GM13977 (cell line): ENCODE measurements at regions not wholly inside any gene's neighbourhood (a gene's known extent, or its start where the extent isn't known, plus 50 kb on each side); places are given as distances from the start of the nearest gene placed in this dataset.

Experiments used
- DNase-seq: peaks from one replicate; pipeline ENCODE4 v3.0.0; 2012; ENCODE audit warnings: low spot score
- CTCF ChIP-seq: IDR thresholded peaks from 2 replicates; pipeline ENCODE4 v1.5.1; 2012; ENCODE audit warnings: mild to moderate bottlenecking, control low read depth; ENCODE audit not compliant: insufficient read depth; ENCODE audit errors: extremely low read depth, missing control alignments
- in situ Hi-C: fragments of 300-500 bp; cut with MboI; formaldehyde crosslinking; loops from one replicate; pipeline ENCODE4 v1.12.0; 2022; ENCODE audit warnings: low sequenced_read_pairs, low pct_unique_long_range_greater_than_20kb, mixed read lengths, inconsistent platforms; ENCODE audit not compliant: unreplicated experiment

DNA sequence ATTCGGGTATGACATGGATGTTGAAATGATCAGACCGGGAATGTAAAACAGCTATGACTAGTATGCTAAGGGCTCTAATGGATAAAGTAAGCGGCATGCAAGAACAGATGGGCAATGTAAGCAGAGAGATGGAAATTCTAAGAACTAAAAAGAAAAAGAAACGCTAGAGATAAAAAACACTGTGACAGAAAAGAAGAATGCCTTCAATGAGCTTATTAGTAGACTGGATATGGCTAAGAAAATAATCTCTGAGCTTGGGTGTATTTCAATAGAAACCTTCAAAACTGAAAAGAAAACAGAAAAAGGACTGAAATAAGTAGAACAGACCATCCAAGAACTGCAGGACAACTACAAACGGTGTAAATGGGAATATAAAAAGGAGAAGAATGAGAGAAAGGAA lies 101.2 kb downstream of the HES1 start:
- no peak for DNase-seq
- in situ Hi-C loops, result no loop called here
- no peak for TF ChIP-seq CTCF

DNA sequence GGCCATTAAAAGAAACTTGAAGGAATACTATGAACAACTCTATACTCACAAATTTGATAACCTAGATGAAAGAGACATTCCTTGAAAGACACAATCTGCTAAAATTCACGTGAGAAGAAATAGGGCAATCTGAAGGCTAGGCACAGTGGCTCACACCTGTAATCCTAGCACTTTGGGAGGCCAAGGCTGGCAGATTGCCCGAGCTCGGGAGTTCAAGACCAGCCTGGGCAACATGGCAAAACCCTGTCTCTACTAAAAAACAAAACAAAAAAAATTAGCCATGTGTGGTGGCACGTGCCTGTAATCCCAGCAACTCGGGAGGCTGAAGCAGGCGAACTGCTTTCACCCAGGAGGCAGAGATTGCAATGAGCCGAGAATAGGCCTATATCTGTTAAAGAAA lies 104.8 kb downstream of the HES1 start:
- TF ChIP-seq CTCF, result no peak

GRCh38 chr3:194243172-194243837 lies 107.4 kb downstream of the HES1 start:
- no peak for DNase-seq
- in situ Hi-C loops, result no loop called here
- TF ChIP-seq CTCF, result no peak

More for the DNA sequence above, 104.8 kb downstream of the HES1 start:
- DNase-seq, result no peak
- in situ Hi-C loops, result no loop called here

GRCh38 chr3:194244167-194244566 lies 107.0 kb downstream of the CPN2 start:
- DNase-seq, result no peak
- no peak for TF ChIP-seq CTCF
- in situ Hi-C loops, result no loop called here

DNA sequence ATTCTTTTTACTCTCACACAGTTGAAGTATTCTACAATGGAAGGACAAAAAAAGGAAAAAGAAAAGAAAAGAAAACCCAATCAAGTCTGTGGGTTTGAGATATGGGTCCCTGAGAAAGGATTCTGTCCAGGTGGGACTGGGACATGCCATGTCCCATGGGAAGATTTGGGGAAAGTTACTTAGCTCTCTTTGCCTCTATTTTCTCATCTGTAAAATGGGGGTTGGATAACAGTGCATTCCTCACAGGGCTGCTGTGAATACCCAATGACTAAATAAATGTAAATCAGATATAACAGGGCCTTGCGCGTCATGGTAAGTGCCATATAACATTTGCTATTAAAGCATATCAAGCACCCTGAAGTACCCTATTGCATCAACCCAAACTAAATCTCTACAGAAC lies 105.7 kb downstream of the CPN2 start:
- in situ Hi-C loops, result no loop called here
- DNase-seq, result no peak
- TF ChIP-seq CTCF, result no peak

GRCh38 chr3:194245975-194246561 lies 105.1 kb downstream of the CPN2 start:
- no peak for DNase-seq
- TF ChIP-seq CTCF, result no peak
- in situ Hi-C loops, result no loop called here
